HG03521 (cell line): ENCODE measurements at regions not wholly inside any gene's neighbourhood (a gene's known extent, or its start where the extent isn't known, plus 50 kb on each side); places are given as distances from the start of the nearest gene placed in this dataset.
"Not testable (repeated sequence)": the region's sequence is repeated elsewhere in the genome, so short reads cannot be mapped to it uniquely, and the experiment has no call there.

Experiments
- ATAC-seq: cut with Tn5 transposase; IDR thresholded peaks from one replicate; pipeline ENCODE4 v1.9.1; 2021; ENCODE audit warnings: mild to moderate bottlenecking, moderate library complexity; ENCODE audit not compliant: unreplicated experiment

DNA sequence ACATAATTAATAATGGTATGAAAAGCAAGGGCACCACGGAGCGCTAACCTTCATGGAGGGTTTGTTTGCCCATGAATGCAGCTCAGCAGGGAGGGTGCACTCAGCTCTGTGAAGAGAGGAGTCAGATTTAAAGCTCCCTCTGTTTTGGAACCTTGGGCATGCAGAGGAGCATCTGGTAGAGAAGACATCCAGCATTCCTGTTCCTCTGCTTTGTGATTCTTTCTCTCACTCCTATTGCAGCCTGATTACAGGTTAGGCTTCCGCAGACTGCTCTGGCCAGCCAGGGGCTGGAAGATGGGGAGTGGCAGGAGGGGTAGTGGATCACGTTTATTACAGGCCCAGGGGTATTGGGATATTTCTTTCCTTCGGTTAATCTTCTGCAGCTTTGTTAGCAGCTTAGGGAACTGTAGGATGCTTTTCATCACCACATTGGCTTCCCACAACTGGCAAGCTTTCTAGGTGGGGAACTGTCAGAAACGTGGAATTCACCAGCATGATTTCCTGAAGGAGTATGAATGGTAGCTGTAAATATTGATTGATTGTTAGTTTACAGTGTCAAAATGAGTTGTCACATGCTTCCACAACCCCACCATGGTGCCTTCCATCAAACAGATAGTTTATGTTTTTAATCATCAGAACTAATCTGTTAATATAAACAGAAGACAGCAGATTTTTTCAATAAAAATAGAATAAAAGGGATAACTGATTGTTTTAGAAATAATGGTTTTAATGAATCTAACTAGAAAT is 201.1 kb downstream of the VAPA start:
- no peak for ATAC-seq

DNA sequence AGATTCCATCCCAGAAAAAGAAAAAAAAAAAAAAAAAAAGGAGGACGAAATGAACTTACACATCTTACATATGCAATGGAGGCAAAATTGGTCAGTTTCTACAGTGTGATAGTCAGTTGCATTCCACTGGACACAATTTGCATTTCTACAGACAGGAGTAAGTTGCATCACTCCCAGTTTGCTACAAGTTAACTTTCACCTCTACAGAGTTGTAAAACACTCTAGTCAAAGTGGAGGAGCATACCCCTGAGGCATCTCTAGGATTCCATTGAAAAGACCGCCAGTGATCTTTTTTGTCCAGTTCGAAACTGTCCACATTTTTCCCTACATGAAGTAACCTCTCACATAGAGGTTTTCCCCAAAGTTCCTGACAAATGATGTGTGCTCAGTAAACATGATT is 202.8 kb downstream of the VAPA start:
- no peak for ATAC-seq

DNA sequence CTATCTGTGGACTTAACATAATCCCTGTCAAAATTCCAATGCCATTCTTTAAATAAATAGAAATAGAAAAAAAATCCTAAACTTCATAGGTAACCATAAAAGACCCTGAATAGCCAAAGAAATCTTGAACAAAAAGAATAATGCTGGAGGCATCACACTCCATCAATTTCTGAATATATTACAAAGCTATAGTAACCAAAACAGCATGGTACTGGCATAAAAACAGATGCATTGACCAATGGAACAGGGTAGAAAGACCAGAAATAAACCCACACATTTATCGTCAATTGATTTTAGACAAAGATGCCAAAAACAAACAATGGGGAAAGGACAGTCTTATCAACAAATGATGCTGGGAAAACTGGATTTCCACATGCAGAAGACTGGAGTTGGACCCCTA is 205.7 kb downstream of the VAPA start:
- ATAC-seq = no peak

DNA sequence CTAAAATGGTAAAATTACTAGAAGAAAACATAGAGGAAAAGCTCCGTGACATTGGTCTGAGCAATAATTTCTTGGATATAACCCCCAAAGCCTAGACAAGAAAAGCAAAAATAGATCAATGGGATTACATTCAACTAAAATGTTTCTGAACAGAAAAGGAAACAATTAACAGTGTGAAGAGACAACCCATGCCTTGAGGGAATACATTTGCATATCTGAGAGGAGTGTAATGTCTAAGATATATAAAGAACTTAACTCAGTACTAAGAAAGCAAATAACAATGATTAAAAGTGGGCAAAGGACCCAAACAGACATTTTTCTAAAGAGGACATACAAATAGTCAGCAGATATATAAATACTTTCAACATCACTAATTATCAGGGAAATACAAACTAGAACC is 206.2 kb downstream of the VAPA start:
- no peak for ATAC-seq

DNA sequence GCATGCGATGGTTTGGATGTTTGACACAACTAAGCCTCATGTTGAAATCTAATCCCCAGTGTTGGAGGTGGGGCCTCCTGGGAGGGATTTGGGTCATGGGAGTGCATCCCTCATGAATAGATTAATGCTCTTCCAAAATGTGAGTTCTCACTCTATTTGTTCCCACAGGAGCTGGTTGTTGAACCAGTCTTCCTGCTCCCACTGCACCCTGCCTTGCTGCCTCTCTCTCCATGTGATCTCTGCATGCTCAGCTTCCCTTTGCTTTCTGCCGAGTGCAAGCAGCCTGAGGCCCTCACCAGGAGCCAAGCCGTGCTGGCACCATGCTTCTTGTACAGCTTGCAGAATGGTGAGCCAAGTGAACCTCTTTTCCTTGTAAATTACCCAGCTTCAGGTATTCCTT is 206.8 kb downstream of the VAPA start:
- ATAC-seq = no peak

DNA sequence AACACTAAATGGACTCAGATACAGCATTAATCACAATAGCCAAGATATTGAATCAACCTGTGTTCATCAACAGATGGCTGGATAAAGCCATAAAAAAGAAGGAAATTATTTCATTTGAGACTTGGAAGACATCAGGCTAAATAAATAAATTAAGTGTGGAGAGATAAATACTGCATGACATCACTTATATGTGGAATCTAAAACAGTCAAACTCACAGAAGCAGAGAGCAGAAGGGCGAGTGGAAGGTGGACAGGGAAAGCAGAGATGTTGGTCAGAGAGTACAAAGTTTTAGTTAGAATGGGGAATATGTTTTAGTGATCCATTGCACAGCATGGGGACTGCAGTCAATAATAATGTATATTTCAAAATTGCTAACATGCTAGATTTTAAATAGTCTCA is 207.2 kb downstream of the VAPA start:
- ATAC-seq = no peak

DNA sequence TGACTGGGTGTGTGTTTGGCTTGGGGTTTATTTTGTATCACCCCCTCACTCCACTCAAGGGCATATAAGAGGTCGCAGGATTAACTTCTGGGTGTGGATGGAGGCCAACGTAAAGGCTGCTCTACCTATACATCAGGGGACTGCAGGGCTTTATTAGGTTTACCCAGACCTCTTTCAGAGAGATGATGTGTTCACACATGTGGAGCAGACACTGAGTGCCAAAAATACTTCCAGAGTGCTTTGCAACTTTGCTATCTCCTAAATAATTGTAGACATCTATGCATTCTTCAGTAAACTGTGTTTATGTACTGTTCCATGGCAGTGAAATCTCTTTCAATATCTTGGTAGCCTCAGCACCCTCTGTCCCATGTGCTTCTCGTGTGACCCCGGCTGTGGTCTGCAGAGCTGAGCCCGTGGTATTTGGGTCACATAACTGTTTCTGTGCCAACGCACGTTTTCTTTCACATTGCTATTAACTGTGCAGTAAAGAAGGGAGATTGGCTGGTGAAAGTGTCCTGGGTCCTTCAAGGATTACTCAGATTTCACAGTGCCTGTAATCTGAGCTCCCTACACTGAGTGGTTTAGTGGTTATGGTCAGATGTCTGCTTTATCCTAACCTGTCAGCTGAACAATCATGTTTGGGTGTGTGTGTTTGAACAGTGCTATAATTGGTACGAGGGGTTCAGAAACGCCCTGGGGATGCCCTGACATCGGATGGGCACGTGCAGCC is 208.1 kb downstream of the VAPA start:
- no peak for ATAC-seq

DNA sequence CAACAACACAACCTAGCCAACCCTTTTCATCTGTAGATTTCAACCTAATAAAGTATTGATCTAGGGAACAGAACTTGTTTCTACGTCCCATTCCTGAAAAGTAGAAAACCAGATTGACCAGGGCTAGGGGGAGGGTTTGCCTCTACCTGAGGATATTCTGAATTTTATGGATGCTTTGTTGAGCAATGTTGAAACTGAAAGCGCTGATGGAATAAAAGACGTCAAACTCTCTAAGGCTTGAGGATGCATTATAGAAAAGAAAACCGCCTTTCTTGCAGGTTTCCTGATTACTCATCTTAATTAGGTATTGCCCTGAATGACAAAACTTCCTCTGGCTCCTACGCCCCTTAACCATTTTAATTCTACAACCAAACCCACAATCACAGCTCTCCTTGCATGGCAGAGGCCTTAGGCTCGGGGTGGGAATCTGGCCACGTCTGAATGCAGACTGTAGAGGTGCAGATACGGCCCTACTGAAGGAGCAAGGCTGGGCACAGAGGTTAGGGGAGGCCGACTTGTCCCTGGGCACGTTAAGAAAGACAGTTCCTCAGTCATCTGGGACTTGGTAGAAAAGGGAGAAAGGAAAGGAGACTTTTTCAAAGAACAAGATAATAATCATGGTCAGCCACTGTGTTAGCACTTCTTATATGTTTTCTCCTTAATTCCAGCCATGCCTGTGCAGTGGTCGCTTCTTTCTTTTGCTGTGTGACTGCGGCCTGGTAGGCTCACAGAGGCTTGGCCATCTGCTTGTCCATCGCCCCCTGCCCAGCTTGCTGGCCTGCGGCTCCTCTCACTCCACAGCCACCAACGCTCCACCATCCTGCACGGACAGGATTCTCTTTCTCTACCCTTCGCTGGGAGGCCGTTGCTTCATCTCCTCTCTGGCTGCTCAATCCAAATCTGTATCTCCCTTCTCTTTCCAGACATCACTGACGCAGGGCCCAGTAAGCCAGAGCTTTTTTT is 209.5 kb downstream of the VAPA start:
- no peak for ATAC-seq

DNA sequence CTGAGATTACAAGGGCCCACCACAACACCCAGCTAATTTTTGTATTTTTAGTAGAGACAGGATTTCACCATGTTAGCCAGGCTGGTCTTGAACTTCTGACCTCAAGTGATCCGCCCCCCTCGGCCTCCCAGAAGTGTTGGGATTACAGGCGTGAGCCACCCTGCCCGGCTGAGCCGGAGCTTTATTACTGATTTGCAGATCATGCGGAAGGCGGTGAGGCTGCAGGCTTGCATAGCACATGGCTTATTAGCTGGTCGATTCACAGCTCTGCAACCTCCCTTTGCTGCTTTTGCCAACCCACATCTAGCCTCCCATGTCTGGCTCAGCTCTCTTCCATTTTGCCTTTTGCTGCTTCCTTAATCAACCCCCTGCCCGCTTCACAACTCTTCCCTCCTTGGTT is 210.3 kb downstream of the VAPA start:
- no peak for ATAC-seq

DNA sequence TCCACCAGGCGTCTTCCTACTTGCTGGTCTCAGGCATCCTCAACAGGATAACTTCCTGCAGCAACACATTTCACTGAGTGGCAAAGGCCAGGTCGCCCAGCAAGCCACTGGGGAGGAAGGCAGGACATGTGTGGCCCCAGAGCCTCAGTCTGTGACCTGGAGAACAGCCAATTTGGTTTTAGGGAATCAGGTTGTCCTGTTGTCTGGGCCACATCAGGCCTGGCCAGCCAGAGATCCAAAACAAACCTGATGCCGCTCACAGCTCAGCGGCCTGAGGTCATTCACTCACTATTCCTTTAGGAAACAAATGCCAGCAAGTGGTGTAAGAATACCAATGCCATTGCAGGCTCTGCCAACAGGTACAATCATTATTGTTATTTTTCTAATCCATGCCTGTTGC is 210.7 kb downstream of the VAPA start:
- no peak for ATAC-seq

DNA sequence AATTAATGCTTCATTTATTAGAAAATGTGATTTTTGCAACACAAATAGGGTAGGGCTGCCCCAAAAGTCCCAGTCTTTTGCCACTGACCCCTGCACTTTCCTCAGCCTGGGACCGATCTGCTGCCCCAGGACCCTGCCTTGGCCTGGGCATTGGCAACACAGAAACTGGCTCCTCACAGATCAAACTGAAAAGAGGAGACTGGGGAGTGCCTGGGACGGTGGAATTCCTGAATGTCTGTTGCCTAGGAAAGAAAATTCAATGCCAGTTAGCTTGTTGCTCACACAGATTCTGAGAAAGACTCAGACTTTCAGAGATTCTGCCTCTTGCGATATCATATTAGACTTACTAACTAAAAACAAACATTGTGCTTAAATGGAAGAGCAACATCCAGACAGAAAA is 211.2 kb downstream of the VAPA start:
- no peak for ATAC-seq

DNA sequence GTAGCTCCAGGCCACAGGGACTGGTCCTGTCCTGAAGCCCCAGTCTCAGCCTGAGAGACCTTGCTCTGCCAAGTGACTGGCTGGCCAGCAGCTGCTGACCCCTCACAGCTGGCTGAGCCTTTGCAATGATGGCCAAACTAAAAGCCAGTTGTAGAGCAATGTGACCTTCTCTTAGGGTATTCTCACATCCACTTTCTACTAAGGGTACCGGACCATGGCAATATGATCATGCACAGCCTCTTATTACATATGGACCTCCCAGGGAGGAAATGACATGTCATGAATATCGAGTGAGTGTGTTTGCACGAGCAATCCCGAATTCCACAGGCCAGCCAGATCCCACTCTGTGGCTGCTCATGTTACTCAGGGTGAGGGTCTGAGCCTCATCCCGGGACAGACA is 213.9 kb downstream of the VAPA start:
- ATAC-seq = no peak

DNA sequence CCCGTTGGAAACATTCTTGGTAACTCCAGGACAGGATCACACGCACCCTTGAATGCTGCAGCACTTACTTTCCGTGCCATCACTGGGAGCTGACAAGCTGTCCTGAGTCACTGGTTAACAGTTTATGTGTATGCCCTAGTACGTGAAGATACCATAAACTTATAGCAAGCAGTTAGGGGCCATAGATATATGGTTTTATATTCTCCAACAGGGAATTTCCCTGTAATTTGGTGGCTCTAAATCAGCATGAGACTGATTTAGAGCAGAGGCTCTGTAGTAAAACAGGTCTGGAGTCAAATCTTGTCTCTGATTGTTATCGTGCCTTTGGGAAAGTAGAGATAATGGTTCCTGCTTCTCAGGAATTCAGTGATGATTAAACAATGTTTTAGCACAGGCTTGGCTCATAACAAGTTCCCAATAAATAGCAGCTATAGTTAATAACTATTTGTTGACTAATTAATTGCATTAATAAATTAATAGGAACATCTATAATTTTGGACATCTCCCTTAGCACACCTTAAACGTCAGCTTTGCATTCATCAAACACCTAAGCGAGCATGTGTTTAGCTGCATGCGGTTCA is 215.2 kb downstream of the VAPA start:
- ATAC-seq = no peak

DNA sequence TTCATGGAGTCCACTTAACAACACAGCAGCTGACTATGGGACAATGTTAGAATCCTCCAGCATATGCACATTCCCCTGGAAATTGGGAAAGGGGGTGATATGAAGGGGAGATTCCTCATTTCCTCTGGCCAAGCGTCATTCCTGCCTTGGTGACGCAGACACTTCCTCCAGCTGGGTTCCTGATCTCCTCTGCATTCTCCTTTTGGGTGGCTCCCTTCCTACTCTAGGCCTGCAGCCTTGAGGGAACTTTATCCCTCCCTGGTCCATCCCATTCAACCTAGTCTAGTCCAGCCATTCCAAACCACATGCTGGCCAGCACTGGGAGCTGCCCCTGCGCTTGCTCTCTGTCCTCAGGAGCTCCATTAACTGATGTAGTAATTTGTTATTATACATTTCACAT is 216.8 kb downstream of the VAPA start:
- ATAC-seq = no peak

DNA sequence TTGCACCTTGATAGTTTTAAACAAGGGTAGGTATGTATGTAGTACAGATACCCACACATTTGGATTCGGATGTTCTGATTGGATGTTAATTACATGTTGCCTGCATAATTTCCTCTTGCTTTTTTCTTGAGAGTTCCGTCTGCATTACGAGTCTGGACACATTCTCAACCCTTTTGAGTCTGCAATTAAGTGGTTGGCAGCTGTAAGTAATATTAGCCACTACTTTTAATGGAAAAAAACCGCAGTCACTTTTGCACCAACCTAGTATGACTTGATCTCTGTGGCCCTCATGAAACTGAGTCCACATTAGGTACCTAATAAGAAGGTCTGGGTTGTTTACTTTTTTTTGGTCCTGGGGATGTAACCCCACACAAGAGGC is 217.3 kb downstream of the VAPA start:
- no peak for ATAC-seq

DNA sequence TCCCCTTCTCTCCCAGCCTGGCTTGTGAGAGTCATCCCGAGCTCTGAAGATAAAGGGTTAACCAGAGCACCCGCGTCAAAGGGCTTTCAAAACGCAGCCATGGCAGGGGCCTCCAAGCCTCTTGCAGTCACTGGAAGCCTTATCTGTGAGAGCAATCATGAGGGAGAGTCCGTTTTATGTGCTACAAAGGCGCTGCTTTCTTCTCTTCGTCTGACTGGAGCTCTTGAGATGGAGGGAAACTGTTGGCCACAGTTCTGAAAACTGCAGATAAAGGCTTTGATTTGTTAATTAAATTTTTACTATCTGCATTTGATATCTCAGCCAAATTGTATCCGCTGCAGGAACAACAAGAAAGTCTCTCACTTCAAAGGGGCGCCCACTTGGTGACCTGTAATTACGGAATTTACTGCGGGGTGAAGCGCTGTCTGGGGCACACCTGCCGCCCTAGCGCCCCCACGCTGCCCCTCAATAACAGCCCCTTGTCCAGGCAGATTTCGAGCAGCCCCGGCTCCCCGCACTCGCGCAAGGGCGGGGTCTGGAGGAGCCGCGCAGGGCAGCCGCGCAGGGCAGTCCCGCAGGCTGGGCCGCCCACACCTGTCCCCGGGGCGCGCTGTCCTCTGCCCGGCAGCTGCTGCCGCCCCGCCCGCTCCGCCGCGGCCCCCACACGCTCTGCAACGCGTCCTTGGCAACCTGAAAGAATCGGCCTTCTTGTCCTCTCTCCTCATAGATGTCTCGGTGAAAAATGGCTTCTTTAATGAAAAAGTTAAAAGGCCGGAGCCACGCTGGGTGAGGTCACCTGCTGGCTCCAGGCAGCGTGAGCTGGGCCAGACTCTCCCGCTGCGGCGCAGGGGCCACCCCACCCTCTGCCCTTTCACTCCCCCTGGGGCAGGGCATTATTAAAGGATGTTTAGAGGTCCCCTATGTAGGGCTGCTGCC is 217.9 kb downstream of the VAPA start:
- ATAC-seq = no peak

DNA sequence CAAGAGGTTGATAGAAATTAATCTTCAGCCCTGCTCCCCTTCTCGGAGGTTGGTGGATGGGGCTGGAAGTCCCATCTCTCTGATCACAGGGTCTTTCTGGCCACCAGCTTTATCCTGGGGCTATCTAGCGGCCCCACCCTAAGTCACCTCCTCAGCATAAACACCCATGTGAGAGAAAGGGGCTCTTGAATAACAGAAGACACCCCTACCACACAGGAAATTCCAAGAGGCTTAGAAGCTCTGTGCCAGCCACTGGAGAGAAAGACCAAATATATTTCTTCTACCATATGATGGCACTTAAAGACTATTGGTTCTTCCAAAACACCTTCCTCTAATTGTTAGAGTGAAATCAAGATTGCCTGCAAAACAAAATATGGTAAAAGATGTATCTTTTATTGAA is 219.7 kb downstream of the VAPA start:
- ATAC-seq = no peak

DNA sequence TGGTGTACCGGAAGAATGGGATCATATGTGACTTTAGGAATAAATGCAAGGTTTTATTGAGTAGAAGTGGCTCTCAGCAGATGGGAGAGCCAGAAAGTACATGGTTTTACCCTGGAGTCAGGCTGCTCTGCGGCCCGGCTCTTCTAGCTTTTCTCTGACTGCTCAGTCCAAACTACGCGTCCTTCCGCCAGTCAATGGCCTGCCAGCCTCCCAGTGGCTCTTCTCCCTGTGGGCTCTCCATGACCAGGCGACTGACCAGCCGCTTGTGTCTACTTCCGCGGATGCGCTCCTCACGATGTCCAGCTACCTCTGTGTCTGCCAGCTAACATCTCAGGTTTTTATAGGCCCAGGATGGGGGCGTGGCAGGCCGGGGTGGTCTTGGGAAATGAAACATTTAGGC is 220.4 kb downstream of the VAPA start:
- no peak for ATAC-seq

DNA sequence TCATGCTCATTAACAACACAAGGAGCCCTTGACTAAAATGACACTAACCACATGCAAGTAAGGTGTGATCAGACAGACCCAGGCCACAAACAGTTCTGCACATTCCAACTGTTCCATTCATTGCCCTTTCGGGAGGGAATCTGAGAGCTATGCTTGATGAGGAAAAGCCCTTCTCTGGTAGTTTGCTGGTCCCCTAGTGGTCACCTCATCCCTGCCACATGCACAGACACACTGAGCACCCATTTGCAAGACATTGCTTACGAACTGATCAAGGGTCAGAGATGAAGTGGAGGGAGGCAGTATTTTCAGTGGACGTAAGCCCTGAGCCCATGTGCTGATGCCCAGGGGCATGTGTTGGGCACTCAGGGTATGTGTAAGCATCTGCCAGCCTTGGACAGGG is 220.9 kb downstream of the VAPA start:
- not testable (repeated sequence) for ATAC-seq

DNA sequence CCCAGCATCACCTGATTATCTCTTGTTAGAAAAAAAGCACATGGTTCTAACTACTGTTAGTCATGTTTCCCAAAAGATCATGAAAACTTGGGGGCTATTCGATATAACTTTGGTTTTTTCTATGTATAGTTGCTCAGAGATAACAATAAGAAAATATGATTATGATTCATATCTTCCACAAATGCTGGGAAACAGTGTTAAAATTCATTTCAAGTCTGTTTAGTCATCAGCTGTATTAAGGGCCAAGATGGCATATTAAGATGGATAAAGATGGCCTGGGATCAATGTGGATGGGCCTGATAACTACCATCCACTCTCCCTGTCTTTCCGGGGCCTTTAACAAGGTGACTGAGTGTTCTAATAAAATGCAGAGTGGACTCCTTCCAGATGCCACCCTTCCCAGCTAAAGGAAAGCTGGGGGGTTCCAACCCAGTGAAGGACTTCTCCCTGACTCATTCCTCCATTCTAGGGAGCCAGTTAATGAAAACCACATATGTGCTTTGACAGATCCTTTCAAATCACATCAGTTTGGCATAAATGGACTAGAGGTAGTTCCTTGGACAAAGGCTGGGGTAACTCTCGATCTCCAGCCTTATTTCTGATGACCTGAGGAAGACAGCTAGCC is 221.6 kb downstream of the VAPA start:
- ATAC-seq = no peak
